ENCODE measurements at regions not wholly inside any gene's neighbourhood (a gene's known extent, or its start where the extent isn't known, plus 50 kb on each side); places are given as distances from the start of the nearest gene placed in this dataset.

- TF ChIP-seq, protein P1, sequence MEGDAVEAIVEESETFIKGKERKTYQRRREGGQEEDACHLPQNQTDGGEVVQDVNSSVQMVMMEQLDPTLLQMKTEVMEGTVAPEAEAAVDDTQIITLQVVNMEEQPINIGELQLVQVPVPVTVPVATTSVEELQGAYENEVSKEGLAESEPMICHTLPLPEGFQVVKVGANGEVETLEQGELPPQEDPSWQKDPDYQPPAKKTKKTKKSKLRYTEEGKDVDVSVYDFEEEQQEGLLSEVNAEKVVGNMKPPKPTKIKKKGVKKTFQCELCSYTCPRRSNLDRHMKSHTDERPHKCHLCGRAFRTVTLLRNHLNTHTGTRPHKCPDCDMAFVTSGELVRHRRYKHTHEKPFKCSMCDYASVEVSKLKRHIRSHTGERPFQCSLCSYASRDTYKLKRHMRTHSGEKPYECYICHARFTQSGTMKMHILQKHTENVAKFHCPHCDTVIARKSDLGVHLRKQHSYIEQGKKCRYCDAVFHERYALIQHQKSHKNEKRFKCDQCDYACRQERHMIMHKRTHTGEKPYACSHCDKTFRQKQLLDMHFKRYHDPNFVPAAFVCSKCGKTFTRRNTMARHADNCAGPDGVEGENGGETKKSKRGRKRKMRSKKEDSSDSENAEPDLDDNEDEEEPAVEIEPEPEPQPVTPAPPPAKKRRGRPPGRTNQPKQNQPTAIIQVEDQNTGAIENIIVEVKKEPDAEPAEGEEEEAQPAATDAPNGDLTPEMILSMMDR (IDR thresholded peaks at IDR 0.05; ENCODE audit: low read length) = no peak
- TF ChIP-seq EZH2 (IDR thresholded peaks at IDR 0.05; ENCODE audit: borderline replicate concordance, low read length) = no peak
Measured at GRCh38 chr15:69531665-69532027, 79.0 kb downstream of the RPLP1 start.
